GM23248 (cell line): ENCODE measurements at regions not wholly inside any gene's neighbourhood (a gene's known extent, or its start where the extent isn't known, plus 50 kb on each side); places are given as distances from the start of the nearest gene placed in this dataset.

Experiments used
- EZH2 ChIP-seq: fragments of 200-600 bp; sonication (generic); IDR thresholded peaks from 2 replicates; pipeline ENCODE4 v1.6.1; 2018; ENCODE audit warnings: antibody characterized with exemption, mild to moderate bottlenecking; ENCODE audit not compliant: insufficient read depth, poor library complexity, severe bottlenecking
- EZH2phosphoT487 ChIP-seq: fragments of 200-600 bp; sonication (generic); IDR thresholded peaks from 2 replicates; pipeline ENCODE4 v1.6.1; 2018; ENCODE audit warnings: antibody characterized with exemption, moderate library complexity, mild to moderate bottlenecking, low read depth; ENCODE audit not compliant: insufficient read depth

DNA sequence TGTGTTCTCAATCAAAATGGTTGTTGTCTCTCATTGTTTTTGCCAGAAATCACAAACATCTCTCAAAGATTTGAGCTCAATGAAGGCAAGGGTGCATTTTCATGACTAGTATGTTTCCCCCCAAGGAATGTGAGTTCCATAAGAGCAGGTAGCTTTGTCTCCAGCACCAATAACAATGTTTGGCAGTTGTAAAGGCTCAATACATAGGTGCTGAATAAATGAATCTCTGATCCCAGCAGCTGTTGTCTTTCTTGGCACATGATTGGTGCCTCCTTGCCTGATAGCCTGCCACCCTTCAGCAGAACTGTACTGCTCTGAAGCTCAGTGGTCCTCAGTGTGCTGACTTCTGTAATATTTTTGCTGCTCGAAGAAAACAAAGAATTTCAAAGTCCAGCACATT, 103.1 kb upstream of the CDH11 start:
- TF ChIP-seq EZH2phosphoT487 (no peak), EZH2 (no peak)
